Upper lobe of right lung (tissue), 1 donor: ENCODE measurements at regions not wholly inside any gene's neighbourhood (a gene's known extent, or its start where the extent isn't known, plus 50 kb on each side); places are given as distances from the start of the nearest gene placed in this dataset.

Experiments used
- ATAC-seq: fragments of 200-7000 bp; cut with Tn5 transposase; one replicate; pipeline ENCODE4 v1.9.1; 2020; ENCODE audit warnings: mild to moderate bottlenecking, moderate library complexity
- DNase-seq: peaks from one replicate; pipeline ENCODE4 v3.0.0-alpha.2; 2020
- H3K27ac ChIP-seq: fragments of 200-600 bp; one replicate; pipeline ENCODE4 v1.8.0; 2022
- H3K27me3 ChIP-seq: fragments of 200-600 bp; one replicate; pipeline ENCODE4 v1.8.0; 2022; ENCODE audit warnings: mild to moderate bottlenecking
- H3K36me3 ChIP-seq: fragments of 200-600 bp; one replicate; pipeline ENCODE4 v1.8.0; 2022
- H3K4me1 ChIP-seq: fragments of 200-600 bp; one replicate; pipeline ENCODE4 v1.8.0; 2022
- H3K4me3 ChIP-seq: fragments of 200-600 bp; one replicate; pipeline ENCODE4 v1.8.0; 2022; ENCODE audit warnings: mild to moderate bottlenecking
- H3K9me3 ChIP-seq: fragments of 200-600 bp; one replicate; pipeline ENCODE4 v1.8.0; 2022
- intact Hi-C: fragments of 100-400 bp; cut with DNase I; formaldehyde crosslinking; loops from one replicate; pipeline ENCODE4 v1.11.0; 2022
- TF ChIP-seq, protein P1 (sequence below): fragments of 200-600 bp; IDR thresholded peaks from one replicate; pipeline ENCODE4 v1.8.0; 2022; ENCODE audit warnings: antibody characterized with exemption
- donor health status: DM: no; HTN: yes; CAD: no; lungs with severe emphysema.

DNA sequence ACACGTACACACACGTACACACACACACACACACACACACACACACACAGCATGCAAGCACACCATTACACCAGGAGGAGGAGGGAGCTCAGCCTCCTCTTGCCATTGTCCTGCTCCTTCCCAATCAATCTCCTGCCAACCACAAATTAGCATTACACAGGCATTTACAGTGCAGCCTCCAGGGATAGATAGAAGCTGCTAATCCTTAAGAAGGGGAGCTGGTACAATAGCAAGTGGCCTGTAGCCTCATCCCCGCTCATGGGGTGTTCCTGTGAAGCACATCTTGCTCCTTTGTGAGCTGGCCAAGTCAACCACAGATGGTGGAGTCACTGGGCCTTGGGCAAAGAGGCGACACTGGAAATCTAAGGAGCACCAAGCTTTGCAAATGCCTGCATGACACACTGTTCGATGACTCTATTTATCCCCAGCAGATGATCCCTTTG is 110.3 kb upstream of the PKDCC start:
- no peaks in the 10 kb centered on the region for H3K36me3 ChIP-seq
- ATAC-seq (no peak), DNase-seq (no peak)
- H3K4me1 ChIP-seq, result peaks cover 8% of the 10 kb centered on the region
- no peaks in the 10 kb centered on the region for H3K27me3 ChIP-seq
- TF ChIP-seq, protein P1, sequence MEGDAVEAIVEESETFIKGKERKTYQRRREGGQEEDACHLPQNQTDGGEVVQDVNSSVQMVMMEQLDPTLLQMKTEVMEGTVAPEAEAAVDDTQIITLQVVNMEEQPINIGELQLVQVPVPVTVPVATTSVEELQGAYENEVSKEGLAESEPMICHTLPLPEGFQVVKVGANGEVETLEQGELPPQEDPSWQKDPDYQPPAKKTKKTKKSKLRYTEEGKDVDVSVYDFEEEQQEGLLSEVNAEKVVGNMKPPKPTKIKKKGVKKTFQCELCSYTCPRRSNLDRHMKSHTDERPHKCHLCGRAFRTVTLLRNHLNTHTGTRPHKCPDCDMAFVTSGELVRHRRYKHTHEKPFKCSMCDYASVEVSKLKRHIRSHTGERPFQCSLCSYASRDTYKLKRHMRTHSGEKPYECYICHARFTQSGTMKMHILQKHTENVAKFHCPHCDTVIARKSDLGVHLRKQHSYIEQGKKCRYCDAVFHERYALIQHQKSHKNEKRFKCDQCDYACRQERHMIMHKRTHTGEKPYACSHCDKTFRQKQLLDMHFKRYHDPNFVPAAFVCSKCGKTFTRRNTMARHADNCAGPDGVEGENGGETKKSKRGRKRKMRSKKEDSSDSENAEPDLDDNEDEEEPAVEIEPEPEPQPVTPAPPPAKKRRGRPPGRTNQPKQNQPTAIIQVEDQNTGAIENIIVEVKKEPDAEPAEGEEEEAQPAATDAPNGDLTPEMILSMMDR, result no peak
- no peaks in the 10 kb centered on the region for H3K9me3 ChIP-seq
- H3K4me3 ChIP-seq, result no peak overlapping the region
- no peak overlapping the region for H3K27ac ChIP-seq
- intact Hi-C loops, result no loop called here

GRCh38 chr2:41937921-41938708 is 109.7 kb upstream of the PKDCC start:
- Histone ChIP-seq H3K4me1 (peaks cover 7% of the 10 kb centered on the region), H3K27ac (no peak overlapping the region), H3K4me3 (no peak overlapping the region), H3K36me3 (no peaks in the 10 kb centered on the region), H3K27me3 (no peaks in the 10 kb centered on the region), H3K9me3 (no peaks in the 10 kb centered on the region)
- intact Hi-C loops, result no loop called here
- no peak for DNase-seq
- peak; percentile 7 for ATAC-seq
- TF ChIP-seq, protein P1, result no peak

DNA sequence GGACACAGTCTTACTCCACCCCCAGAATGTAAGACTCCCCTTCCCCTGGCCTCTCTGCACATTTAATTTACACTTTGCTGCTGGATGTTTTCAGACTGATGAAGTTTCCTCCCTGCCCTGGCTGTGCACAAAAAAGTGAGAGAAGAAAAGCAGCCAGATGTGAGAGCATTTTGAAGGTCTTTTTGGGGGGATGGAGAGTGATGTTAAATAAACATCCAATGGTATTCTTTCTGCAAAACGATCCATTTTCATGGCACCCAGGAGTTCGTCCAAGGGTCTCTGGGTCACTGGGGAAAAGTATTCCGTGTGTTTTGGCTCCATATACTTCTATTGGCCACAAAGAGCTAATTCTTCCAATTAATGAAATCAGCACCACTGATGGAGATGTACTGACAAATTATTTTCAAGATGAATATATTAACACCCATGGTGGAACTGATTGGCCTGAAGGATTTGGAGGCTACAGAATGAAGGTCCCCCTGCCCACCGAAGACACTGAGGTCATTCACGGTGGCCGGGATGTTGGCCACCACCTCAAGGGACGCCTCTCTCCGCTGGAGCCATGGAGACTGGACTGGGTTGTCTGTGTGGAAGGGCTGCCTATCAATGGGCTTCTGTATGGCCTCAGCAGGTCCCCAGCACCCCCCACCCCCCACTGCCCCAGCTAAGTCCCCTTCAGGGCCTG is 107.6 kb upstream of the PKDCC start:
- intact Hi-C loops, result no loop called here
- TF ChIP-seq, protein P1, result no peak
- no peaks in the 10 kb centered on the region for H3K27me3 ChIP-seq
- no peaks in the 10 kb centered on the region for H3K4me1 ChIP-seq
- H3K9me3 ChIP-seq, result no peaks in the 10 kb centered on the region
- no peaks in the 10 kb centered on the region for H3K36me3 ChIP-seq
- DNase-seq (no peak), ATAC-seq (no peak)
- H3K27ac ChIP-seq, result no peak overlapping the region
- H3K4me3 ChIP-seq, result no peak overlapping the region

- no peaks in the 10 kb centered on the region for H3K27me3 ChIP-seq
- ATAC-seq (no peak), DNase-seq (no peak)
- intact Hi-C loops, result no loop called here
- no peaks in the 10 kb centered on the region for H3K9me3 ChIP-seq
- TF ChIP-seq, protein P1, result no peak
- no peak overlapping the region for H3K27ac ChIP-seq
- H3K4me3 ChIP-seq, result no peak overlapping the region
- H3K36me3 ChIP-seq, result no peaks in the 10 kb centered on the region
- no peaks in the 10 kb centered on the region for H3K4me1 ChIP-seq
Measured at GRCh38 chr2:41940745-41941063, 107.1 kb upstream of the PKDCC start.

DNA sequence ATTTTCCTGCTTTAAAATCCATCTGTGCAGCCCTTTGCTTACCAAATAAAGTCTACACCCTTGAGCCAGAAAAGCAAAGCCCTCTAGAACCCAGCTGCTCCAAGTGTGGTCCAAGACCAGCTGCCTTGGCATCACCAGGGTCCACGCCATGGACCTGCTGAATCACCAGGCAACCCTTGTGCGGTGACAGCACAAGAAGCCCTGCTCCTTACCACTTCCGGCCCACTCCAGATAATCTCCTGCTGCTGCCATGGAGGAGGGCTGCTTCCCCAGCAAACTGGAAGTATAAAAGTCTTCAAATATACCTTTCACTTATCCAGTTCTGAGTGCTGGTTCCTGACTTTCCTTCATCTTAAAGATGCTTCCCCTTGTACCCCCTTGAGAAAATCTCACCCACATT is 106.0 kb upstream of the PKDCC start:
- H3K27ac ChIP-seq, result no peak overlapping the region
- intact Hi-C loops, result no loop called here
- DNase-seq, result no peak
- H3K27me3 ChIP-seq, result no peaks in the 10 kb centered on the region
- no peak overlapping the region for H3K4me3 ChIP-seq
- ATAC-seq, result no peak
- no peaks in the 10 kb centered on the region for H3K4me1 ChIP-seq
- H3K36me3 ChIP-seq, result no peaks in the 10 kb centered on the region
- TF ChIP-seq, protein P1, result no peak
- H3K9me3 ChIP-seq, result no peaks in the 10 kb centered on the region
